Loucy (cell line): ENCODE measurements at regions not wholly inside any gene's neighbourhood (a gene's known extent, or its start where the extent isn't known, plus 50 kb on each side); places are given as distances from the start of the nearest gene placed in this dataset.

ENCODE experiments used
- H2AFZ ChIP-seq: fragments of 200-600 bp; sonication (generic); 2 replicates; pipeline ENCODE4 v1.6.0; 2016; ENCODE audit warnings: antibody characterized with exemption, mild to moderate bottlenecking, low read length, moderate library complexity
- H3F3A ChIP-seq: fragments of 200-600 bp; 2 replicates; pipeline ENCODE4 v1.6.0; 2016; ENCODE audit warnings: antibody characterized with exemption, low read depth, mild to moderate bottlenecking
- H3K27me3 ChIP-seq: fragments of 200-600 bp; sonication (generic); 2 replicates; pipeline ENCODE4 v1.6.1; 2014; ENCODE audit warnings: low read length, mild to moderate bottlenecking; ENCODE audit not compliant: insufficient read depth, poor library complexity, severe bottlenecking
- H3K36me3 ChIP-seq: fragments of 200-600 bp; sonication (generic); 2 replicates; pipeline ENCODE4 v1.6.1; 2016; ENCODE audit warnings: low read length; ENCODE audit not compliant: insufficient read depth
- H3K4me1 ChIP-seq: fragments of 200-600 bp; sonication (generic); 2 replicates; pipeline ENCODE4 v1.5.1; 2014; ENCODE audit warnings: low read length, mild to moderate bottlenecking; ENCODE audit not compliant: insufficient read depth, poor library complexity, severe bottlenecking
- H3K4me2 ChIP-seq: fragments of 200-600 bp; sonication (generic); 2 replicates; pipeline ENCODE4 v1.6.0; 2014; ENCODE audit warnings: antibody characterized with exemption, low read length, low read depth, mild to moderate bottlenecking; ENCODE audit not compliant: poor library complexity, severe bottlenecking
- H3K4me3 ChIP-seq: fragments of 200-600 bp; sonication (generic); 2 replicates; pipeline ENCODE4 v1.5.1; 2014; ENCODE audit warnings: low read length, mild to moderate bottlenecking, mixed read lengths; ENCODE audit not compliant: poor library complexity, severe bottlenecking
- H3K79me2 ChIP-seq: fragments of 200-600 bp; sonication (generic); 2 replicates; pipeline ENCODE4 v1.6.1; 2014; ENCODE audit warnings: low read length; ENCODE audit not compliant: insufficient read depth
- H3K9ac ChIP-seq: fragments of 200-600 bp; sonication (generic); 2 replicates; pipeline ENCODE4 v1.6.0; 2014; ENCODE audit warnings: mild to moderate bottlenecking, low read depth, low read length, moderate library complexity; ENCODE audit not compliant: poor library complexity, severe bottlenecking
- H3K9me2 ChIP-seq: fragments of 200-600 bp; sonication (generic); replicated peaks from 2 replicates; pipeline ENCODE4 v1.6.1; 2016; ENCODE audit warnings: low read depth, low read length, mixed read lengths
- H3K9me3 ChIP-seq: fragments of 200-600 bp; sonication (generic); 2 replicates; pipeline ENCODE4 v1.6.1; 2014; ENCODE audit warnings: mild to moderate bottlenecking, antibody characterized with exemption, low read length, low read depth; ENCODE audit not compliant: insufficient read depth
- H4K20me1 ChIP-seq: fragments of 200-600 bp; sonication (generic); 2 replicates; pipeline ENCODE4 v1.6.0; 2014; ENCODE audit warnings: antibody characterized with exemption, low read length, mild to moderate bottlenecking; ENCODE audit not compliant: insufficient read depth, poor library complexity, severe bottlenecking
- CTCF ChIP-seq: fragments of 200-600 bp; sonication (generic); conservative IDR thresholded peaks from 2 replicates; pipeline ENCODE4 v1.5.1; 2014; ENCODE audit warnings: mild to moderate bottlenecking, antibody characterized with exemption, low read length
- EZH2phosphoT487 ChIP-seq: fragments of 200-600 bp; IDR thresholded peaks from 2 replicates; pipeline ENCODE4 v1.6.1; 2018; ENCODE audit warnings: antibody characterized with exemption, mild to moderate bottlenecking, moderate library complexity, borderline replicate concordance

GRCh38 chr5:26003966-26004365 lies 1034.4 kb downstream of the CDH9 start:
- Histone ChIP-seq H3K9me2 (no peaks in the 10 kb centered on the region), H3K4me2 (no peak overlapping the region), H3K9me3 (no peaks in the 10 kb centered on the region), H3K27me3 (no peaks in the 10 kb centered on the region), H3K4me3 (no peak overlapping the region), H3K36me3 (no peaks in the 10 kb centered on the region), H2AFZ (no peak overlapping the region), H3K4me1 (no peaks in the 10 kb centered on the region), H4K20me1 (no peaks in the 10 kb centered on the region), H3F3A (no peaks in the 10 kb centered on the region), H3K9ac (no peak overlapping the region), H3K79me2 (no peaks in the 10 kb centered on the region)
- TF ChIP-seq CTCF: no peak
- TF ChIP-seq EZH2phosphoT487: no peak

GRCh38 chr5:25995209-25995608 lies 1043.2 kb downstream of the CDH9 start:
- Histone ChIP-seq H3F3A (no peaks in the 10 kb centered on the region), H2AFZ (no peak overlapping the region), H3K79me2 (no peaks in the 10 kb centered on the region), H3K9ac (no peak overlapping the region), H3K36me3 (no peaks in the 10 kb centered on the region), H3K4me1 (no peaks in the 10 kb centered on the region), H3K27me3 (no peaks in the 10 kb centered on the region), H3K9me3 (no peaks in the 10 kb centered on the region), H4K20me1 (no peaks in the 10 kb centered on the region), H3K4me2 (no peak overlapping the region), H3K9me2 (no peaks in the 10 kb centered on the region), H3K4me3 (no peak overlapping the region)
- TF ChIP-seq CTCF (no peak), EZH2phosphoT487 (no peak)

- Histone ChIP-seq H3K9me3 (no peaks in the 10 kb centered on the region), H3K79me2 (no peaks in the 10 kb centered on the region), H3K9me2 (no peaks in the 10 kb centered on the region), H3K27me3 (no peaks in the 10 kb centered on the region), H3K4me1 (no peaks in the 10 kb centered on the region), H2AFZ (no peak overlapping the region), H3K36me3 (no peaks in the 10 kb centered on the region), H3F3A (no peaks in the 10 kb centered on the region), H3K4me3 (no peak overlapping the region), H3K9ac (no peak overlapping the region), H3K4me2 (no peak overlapping the region), H4K20me1 (no peaks in the 10 kb centered on the region)
- no peak for TF ChIP-seq CTCF
- TF ChIP-seq EZH2phosphoT487: no peak
Measured at GRCh38 chr5:25993701-25994100, 1044.7 kb downstream of the CDH9 start.
